Stomach (tissue), 4 donors: ENCODE measurements at regions not wholly inside any gene's neighbourhood (a gene's known extent, or its start where the extent isn't known, plus 50 kb on each side); places are given as distances from the start of the nearest gene placed in this dataset.

ENCODE experiments used
- POLR2A ChIP-seq, 4 donors: fragments of 450-650 bp; IDR thresholded peaks; one replicate each; pipeline ENCODE4 v1.6.1; 2016; ENCODE audit warnings: antibody characterized with exemption in 4 of 4, control low read depth in 2 of 4, mild to moderate bottlenecking in 1 of 4, moderate library complexity in 1 of 4
- TF ChIP-seq, protein P1 (sequence below), 7 experiments: fragments of 450-650 bp in 4 of 7; fragments of 200-600 bp in 3 of 7; sonication (generic) in 3 of 7; IDR thresholded peaks; one replicate each; pipeline ENCODE4 v1.5.1; 2016 to 2019; ENCODE audit warnings: antibody characterized with exemption in 7 of 7, control low read depth in 2 of 7, mild to moderate bottlenecking in 1 of 7

- TF ChIP-seq, protein P1, sequence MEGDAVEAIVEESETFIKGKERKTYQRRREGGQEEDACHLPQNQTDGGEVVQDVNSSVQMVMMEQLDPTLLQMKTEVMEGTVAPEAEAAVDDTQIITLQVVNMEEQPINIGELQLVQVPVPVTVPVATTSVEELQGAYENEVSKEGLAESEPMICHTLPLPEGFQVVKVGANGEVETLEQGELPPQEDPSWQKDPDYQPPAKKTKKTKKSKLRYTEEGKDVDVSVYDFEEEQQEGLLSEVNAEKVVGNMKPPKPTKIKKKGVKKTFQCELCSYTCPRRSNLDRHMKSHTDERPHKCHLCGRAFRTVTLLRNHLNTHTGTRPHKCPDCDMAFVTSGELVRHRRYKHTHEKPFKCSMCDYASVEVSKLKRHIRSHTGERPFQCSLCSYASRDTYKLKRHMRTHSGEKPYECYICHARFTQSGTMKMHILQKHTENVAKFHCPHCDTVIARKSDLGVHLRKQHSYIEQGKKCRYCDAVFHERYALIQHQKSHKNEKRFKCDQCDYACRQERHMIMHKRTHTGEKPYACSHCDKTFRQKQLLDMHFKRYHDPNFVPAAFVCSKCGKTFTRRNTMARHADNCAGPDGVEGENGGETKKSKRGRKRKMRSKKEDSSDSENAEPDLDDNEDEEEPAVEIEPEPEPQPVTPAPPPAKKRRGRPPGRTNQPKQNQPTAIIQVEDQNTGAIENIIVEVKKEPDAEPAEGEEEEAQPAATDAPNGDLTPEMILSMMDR (IDR thresholded peaks at IDR 0.05) = peak in 1 of 7 experiments; percentile 27
- TF ChIP-seq POLR2A (IDR thresholded peaks at IDR 0.05) = no peak
Observed at GRCh38 chr2:146312899-146313298, 1531.9 kb upstream of the ACVR2A start.
